ENCODE measurements at regions not wholly inside any gene's neighbourhood (a gene's known extent, or its start where the extent isn't known, plus 50 kb on each side); places are given as distances from the start of the nearest gene placed in this dataset.
"Not testable (repeated sequence)": the region's sequence is repeated elsewhere in the genome, so short reads cannot be mapped to it uniquely, and the experiment has no call there.

DNA sequence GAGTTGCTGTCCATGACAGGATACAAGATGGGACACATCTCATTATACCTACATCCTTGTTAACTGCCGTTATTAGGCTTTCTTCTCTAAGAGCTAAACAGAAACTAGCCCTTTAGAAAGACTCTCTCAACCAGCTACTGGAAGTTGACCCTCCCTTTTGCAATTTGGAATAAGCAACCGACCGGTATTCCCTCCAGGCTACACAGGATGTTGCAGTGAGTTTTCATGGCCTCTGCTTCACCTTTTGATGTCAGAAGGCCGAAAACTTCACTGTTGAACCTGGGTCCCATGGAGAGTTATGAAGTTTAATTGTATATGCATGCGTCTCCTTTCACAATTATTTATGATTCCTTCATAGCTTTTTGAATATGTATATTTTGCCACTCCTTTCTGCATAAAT lies 1042.5 kb upstream of the SPRY2 start:
- Histone ChIP-seq H3K27ac (ENCODE audit: low read depth, low read length) (no peak overlapping the region), H3K27me3 (ENCODE audit: insufficient read depth, low read length) (no peaks in the 10 kb centered on the region), H3K36me3 (ENCODE audit: insufficient read depth, low read length) (no peaks in the 10 kb centered on the region)

GRCh38 chr13:81382246-81382645 lies 1041.3 kb upstream of the SPRY2 start:
- H3K27me3 ChIP-seq (ENCODE audit: insufficient read depth, low read length), result no peaks in the 10 kb centered on the region
- no peaks in the 10 kb centered on the region for H3K79me2 ChIP-seq (ENCODE audit: control insufficient read depth, insufficient read depth, low read length, unreplicated experiment)
- H2AFZ ChIP-seq (ENCODE audit: low read length, unreplicated experiment), result no peak overlapping the region
- H3K4me3 ChIP-seq (ENCODE audit: low read depth, low read length), result no peak overlapping the region
- no peaks in the 10 kb centered on the region for H3K4me1 ChIP-seq (ENCODE audit: control insufficient read depth, insufficient read depth, low read length, unreplicated experiment)
- no peaks in the 10 kb centered on the region for H3K36me3 ChIP-seq (ENCODE audit: insufficient read depth, low read length)
- H3K27ac ChIP-seq (ENCODE audit: low read depth, low read length), result no peak overlapping the region

More for the DNA sequence above, 1042.5 kb upstream of the SPRY2 start:
- Histone ChIP-seq H3K4me1 (ENCODE audit: control insufficient read depth, insufficient read depth, low read length, unreplicated experiment) (no peaks in the 10 kb centered on the region), H3K4me3 (ENCODE audit: low read depth, low read length) (no peak overlapping the region), H3K79me2 (ENCODE audit: control insufficient read depth, insufficient read depth, low read length, unreplicated experiment) (no peaks in the 10 kb centered on the region), H2AFZ (ENCODE audit: low read length, unreplicated experiment) (no peak overlapping the region)

- Histone ChIP-seq H3K36me3 (ENCODE audit: insufficient read depth, low read length) (no peaks in the 10 kb centered on the region), H3K27ac (ENCODE audit: low read depth, low read length) (no peak overlapping the region), H2AFZ (ENCODE audit: low read length, unreplicated experiment) (no peak overlapping the region), H3K79me2 (ENCODE audit: control insufficient read depth, insufficient read depth, low read length, unreplicated experiment) (no peaks in the 10 kb centered on the region), H3K27me3 (ENCODE audit: insufficient read depth, low read length) (no peaks in the 10 kb centered on the region), H3K4me3 (ENCODE audit: low read depth, low read length) (no peak overlapping the region), H3K4me1 (ENCODE audit: control insufficient read depth, insufficient read depth, low read length, unreplicated experiment) (no peaks in the 10 kb centered on the region)
Measured at GRCh38 chr13:81381560-81381959, 1040.6 kb upstream of the SPRY2 start.

- Histone ChIP-seq H3K4me3 (ENCODE audit: low read depth, low read length) (no peak overlapping the region), H3K4me1 (ENCODE audit: control insufficient read depth, insufficient read depth, low read length, unreplicated experiment) (no peaks in the 10 kb centered on the region), H3K79me2 (ENCODE audit: control insufficient read depth, insufficient read depth, low read length, unreplicated experiment) (no peaks in the 10 kb centered on the region), H2AFZ (ENCODE audit: low read length, unreplicated experiment) (no peak overlapping the region), H3K27ac (ENCODE audit: low read depth, low read length) (no peak overlapping the region), H3K36me3 (ENCODE audit: insufficient read depth, low read length) (no peaks in the 10 kb centered on the region), H3K27me3 (ENCODE audit: insufficient read depth, low read length) (no peaks in the 10 kb centered on the region)
Measured at GRCh38 chr13:81379183-81379582, 1038.3 kb upstream of the SPRY2 start.

DNA sequence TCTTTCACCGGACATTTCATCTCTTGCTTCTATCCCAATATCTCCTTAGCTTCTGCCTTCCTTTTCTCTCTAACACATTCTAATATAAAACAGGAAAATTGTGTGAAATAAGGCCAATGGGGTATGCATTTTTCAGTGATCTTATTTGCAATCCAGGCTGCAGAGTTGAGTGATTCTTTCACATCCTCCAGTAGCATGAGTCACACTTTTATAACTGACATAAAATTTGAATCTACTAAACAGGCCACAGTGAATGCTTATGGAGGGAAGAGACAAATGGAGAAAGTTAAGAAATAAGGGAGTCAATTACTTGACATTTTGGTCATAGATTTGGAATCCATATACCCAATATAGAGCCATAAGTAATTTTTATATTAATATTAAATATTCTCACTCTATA lies 1037.0 kb upstream of the SPRY2 start:
- H2AFZ ChIP-seq (ENCODE audit: low read length, unreplicated experiment), result no peak overlapping the region

DNA sequence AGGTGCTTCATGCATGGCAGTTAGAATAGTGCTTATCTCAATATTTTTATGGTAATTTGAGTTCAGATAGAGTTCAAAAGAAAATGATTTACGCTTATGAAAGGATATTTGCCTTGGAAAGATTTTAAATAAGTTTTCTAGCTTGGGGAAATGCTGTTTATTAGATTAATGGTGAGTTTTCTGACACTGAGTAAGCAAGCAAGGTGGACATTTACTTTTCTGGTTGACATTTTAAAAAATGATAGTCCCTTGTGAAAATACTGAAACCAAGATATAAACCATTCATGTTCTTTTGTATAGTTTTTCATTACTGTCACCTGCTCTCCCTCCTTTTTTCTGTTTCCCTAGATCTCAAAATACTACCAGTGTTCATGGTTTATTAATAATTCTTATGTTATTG lies 1034.8 kb upstream of the SPRY2 start:
- no peaks in the 10 kb centered on the region for H3K4me1 ChIP-seq (ENCODE audit: control insufficient read depth, insufficient read depth, low read length, unreplicated experiment)
- H3K4me3 ChIP-seq (ENCODE audit: low read depth, low read length), result no peak overlapping the region
- no peaks in the 10 kb centered on the region for H3K79me2 ChIP-seq (ENCODE audit: control insufficient read depth, insufficient read depth, low read length, unreplicated experiment)
- H3K36me3 ChIP-seq (ENCODE audit: insufficient read depth, low read length), result no peaks in the 10 kb centered on the region
- H3K27me3 ChIP-seq (ENCODE audit: insufficient read depth, low read length), result no peaks in the 10 kb centered on the region
- no peak overlapping the region for H2AFZ ChIP-seq (ENCODE audit: low read length, unreplicated experiment)
- H3K27ac ChIP-seq (ENCODE audit: low read depth, low read length), result no peak overlapping the region

More for the DNA sequence above, 1037.0 kb upstream of the SPRY2 start:
- H3K79me2 ChIP-seq (ENCODE audit: control insufficient read depth, insufficient read depth, low read length, unreplicated experiment), result no peaks in the 10 kb centered on the region
- H3K27ac ChIP-seq (ENCODE audit: low read depth, low read length), result no peak overlapping the region
- H3K36me3 ChIP-seq (ENCODE audit: insufficient read depth, low read length), result no peaks in the 10 kb centered on the region
- H3K27me3 ChIP-seq (ENCODE audit: insufficient read depth, low read length), result no peaks in the 10 kb centered on the region
- no peaks in the 10 kb centered on the region for H3K4me1 ChIP-seq (ENCODE audit: control insufficient read depth, insufficient read depth, low read length, unreplicated experiment)
- no peak overlapping the region for H3K4me3 ChIP-seq (ENCODE audit: low read depth, low read length)

DNA sequence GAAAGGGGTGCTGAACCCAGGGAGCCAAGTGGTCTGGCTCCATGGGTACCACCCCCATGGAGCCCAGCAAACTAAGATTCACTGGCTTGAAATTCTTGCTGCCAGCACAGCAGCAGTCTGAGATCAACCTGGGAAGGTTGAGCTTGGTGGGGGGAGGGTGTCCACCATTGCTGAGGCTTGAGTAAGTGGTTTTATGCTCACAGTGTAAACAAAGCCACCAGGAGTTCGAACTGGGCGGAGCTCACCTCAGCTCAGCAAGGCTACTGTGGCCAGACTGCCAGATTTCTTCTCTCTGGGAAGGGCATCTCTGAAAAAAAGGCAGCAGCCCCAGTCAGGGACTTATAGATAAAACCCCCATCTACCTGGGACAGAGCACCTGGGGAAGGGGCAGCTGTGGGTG lies 1021.8 kb upstream of the SPRY2 start:
- not testable (repeated sequence) for H3K27ac ChIP-seq (ENCODE audit: low read depth, low read length); H3K4me3 ChIP-seq (ENCODE audit: low read depth, low read length); H3K79me2 ChIP-seq (ENCODE audit: control insufficient read depth, insufficient read depth, low read length, unreplicated experiment); H2AFZ ChIP-seq (ENCODE audit: low read length, unreplicated experiment); H3K4me1 ChIP-seq (ENCODE audit: control insufficient read depth, insufficient read depth, low read length, unreplicated experiment); H3K27me3 ChIP-seq (ENCODE audit: insufficient read depth, low read length); H3K36me3 ChIP-seq (ENCODE audit: insufficient read depth, low read length)

- H3K4me1 ChIP-seq (ENCODE audit: control insufficient read depth, insufficient read depth, low read length, unreplicated experiment), result no peaks in the 10 kb centered on the region
- no peaks in the 10 kb centered on the region for H3K36me3 ChIP-seq (ENCODE audit: insufficient read depth, low read length)
- no peak overlapping the region for H3K4me3 ChIP-seq (ENCODE audit: low read depth, low read length)
- no peaks in the 10 kb centered on the region for H3K79me2 ChIP-seq (ENCODE audit: control insufficient read depth, insufficient read depth, low read length, unreplicated experiment)
- H2AFZ ChIP-seq (ENCODE audit: low read length, unreplicated experiment), result no peak overlapping the region
- no peak overlapping the region for H3K27ac ChIP-seq (ENCODE audit: low read depth, low read length)
- no peaks in the 10 kb centered on the region for H3K27me3 ChIP-seq (ENCODE audit: insufficient read depth, low read length)
Measured at GRCh38 chr13:81350056-81350455, 1009.1 kb upstream of the SPRY2 start.

DNA sequence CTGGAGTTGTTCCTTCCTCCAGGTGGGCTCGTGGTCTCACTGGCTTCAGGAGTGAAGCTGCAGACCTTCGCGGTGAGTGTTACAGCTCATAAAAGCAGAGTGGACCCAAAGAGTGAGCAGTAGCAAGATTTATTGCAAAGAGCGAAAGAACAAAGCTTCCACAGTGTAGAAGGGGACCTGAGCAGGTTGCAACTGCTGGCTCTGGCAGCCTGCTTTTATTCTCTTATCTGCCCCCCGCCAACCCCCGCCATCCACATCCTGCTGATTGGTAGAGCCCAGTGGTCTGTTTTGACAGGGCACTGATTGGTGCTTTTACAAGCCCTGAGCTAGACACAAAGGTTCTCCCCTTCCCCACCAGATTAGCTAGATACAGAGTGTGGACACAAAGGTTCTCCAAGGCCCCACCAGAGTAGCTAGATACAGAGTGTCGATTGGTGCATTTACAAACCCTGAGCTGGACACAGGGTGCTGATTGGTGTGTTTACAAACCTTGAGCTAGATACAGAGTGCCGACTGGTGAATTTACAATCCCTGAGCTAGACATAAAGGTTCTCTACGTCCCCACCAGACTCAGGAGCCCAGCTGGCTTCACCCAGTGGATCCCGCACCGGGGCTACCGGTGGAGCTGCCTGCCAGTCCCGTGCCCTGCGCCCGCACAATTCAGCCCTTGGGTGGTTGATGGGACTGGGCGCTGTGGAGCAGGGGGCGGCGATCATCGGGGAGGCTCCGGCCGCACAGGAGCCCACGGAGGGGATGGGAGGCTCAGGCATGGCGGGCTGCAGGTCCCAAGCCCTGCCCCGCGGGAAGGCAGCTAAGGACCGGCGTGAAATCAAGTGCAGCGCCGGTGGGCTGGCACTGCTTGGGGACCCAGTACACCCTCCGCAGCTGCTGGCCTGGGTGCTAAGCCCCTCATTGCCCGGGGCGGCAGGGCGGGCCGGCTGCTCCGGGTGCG lies 999.5 kb upstream of the SPRY2 start:
- not testable (repeated sequence) for H2AFZ ChIP-seq (ENCODE audit: low read length, unreplicated experiment); H3K4me1 ChIP-seq (ENCODE audit: control insufficient read depth, insufficient read depth, low read length, unreplicated experiment); H3K27ac ChIP-seq (ENCODE audit: low read depth, low read length); H3K79me2 ChIP-seq (ENCODE audit: control insufficient read depth, insufficient read depth, low read length, unreplicated experiment); H3K4me3 ChIP-seq (ENCODE audit: low read depth, low read length); H3K27me3 ChIP-seq (ENCODE audit: insufficient read depth, low read length); H3K36me3 ChIP-seq (ENCODE audit: insufficient read depth, low read length)

DNA sequence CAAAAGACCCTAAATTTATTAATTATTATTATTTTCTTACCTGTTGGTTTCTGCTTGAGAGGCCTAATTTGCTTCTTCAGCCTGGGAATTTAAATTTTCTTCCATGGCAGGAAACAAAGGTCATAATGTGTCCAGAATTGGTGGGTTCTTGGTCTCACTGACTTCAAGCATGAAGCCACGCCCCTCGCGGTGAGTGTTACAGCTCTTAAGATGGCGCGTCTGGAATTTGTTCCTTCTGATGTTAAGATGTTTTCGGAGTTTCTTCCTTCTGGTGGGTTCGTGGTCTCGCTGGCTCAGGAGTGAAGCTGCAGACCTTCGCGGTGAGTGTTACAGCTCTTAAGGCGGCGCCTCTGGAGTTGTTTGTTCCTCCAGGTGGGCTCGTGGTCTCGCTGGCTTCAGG lies 998.7 kb upstream of the SPRY2 start:
- not testable (repeated sequence) for H3K27ac ChIP-seq (ENCODE audit: low read depth, low read length); H3K4me3 ChIP-seq (ENCODE audit: low read depth, low read length); H3K36me3 ChIP-seq (ENCODE audit: insufficient read depth, low read length); H3K27me3 ChIP-seq (ENCODE audit: insufficient read depth, low read length); H3K4me1 ChIP-seq (ENCODE audit: control insufficient read depth, insufficient read depth, low read length, unreplicated experiment); H3K79me2 ChIP-seq (ENCODE audit: control insufficient read depth, insufficient read depth, low read length, unreplicated experiment); H2AFZ ChIP-seq (ENCODE audit: low read length, unreplicated experiment)

GRCh38 chr13:81334481-81334880 lies 993.6 kb upstream of the SPRY2 start:
- H3K27ac ChIP-seq (ENCODE audit: low read depth, low read length), result no peak overlapping the region
- H3K27me3 ChIP-seq (ENCODE audit: insufficient read depth, low read length), result no peaks in the 10 kb centered on the region
- no peaks in the 10 kb centered on the region for H3K79me2 ChIP-seq (ENCODE audit: control insufficient read depth, insufficient read depth, low read length, unreplicated experiment)
- H2AFZ ChIP-seq (ENCODE audit: low read length, unreplicated experiment), result no peak overlapping the region
- H3K36me3 ChIP-seq (ENCODE audit: insufficient read depth, low read length), result no peaks in the 10 kb centered on the region
- H3K4me1 ChIP-seq (ENCODE audit: control insufficient read depth, insufficient read depth, low read length, unreplicated experiment), result no peaks in the 10 kb centered on the region
- no peak overlapping the region for H3K4me3 ChIP-seq (ENCODE audit: low read depth, low read length)

All from ACC112 (cell line).